ENCODE measurements at regions not wholly inside any gene's neighbourhood (a gene's known extent, or its start where the extent isn't known, plus 50 kb on each side); places are given as distances from the start of the nearest gene placed in this dataset.

DNA sequence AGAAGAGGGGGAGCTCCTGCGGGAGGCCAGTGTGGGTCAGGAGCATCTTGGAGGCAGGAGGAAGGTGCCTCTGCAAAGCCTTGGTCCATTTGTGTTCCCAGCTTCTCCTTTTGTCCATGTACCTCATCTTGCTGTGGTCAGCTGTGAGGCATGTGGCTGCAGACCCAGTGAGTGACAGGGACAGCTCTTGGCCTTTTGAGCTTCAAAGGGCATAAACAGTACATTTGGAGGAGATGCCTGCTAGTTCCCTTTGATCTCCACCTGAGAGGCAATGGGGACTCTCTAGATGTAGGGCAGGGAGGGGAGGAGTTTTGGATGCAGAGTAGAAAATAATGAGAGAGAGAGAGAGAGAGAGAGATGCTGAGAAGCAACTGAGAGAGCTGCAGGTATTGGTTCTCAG, 270.0 kb downstream of the TLE3 start:
- no peak for TF ChIP-seq POLR2A (IDR thresholded peaks at IDR 0.05)
- TF ChIP-seq, protein P1, sequence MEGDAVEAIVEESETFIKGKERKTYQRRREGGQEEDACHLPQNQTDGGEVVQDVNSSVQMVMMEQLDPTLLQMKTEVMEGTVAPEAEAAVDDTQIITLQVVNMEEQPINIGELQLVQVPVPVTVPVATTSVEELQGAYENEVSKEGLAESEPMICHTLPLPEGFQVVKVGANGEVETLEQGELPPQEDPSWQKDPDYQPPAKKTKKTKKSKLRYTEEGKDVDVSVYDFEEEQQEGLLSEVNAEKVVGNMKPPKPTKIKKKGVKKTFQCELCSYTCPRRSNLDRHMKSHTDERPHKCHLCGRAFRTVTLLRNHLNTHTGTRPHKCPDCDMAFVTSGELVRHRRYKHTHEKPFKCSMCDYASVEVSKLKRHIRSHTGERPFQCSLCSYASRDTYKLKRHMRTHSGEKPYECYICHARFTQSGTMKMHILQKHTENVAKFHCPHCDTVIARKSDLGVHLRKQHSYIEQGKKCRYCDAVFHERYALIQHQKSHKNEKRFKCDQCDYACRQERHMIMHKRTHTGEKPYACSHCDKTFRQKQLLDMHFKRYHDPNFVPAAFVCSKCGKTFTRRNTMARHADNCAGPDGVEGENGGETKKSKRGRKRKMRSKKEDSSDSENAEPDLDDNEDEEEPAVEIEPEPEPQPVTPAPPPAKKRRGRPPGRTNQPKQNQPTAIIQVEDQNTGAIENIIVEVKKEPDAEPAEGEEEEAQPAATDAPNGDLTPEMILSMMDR (IDR thresholded peaks at IDR 0.05), result no peak
- no peak for TF ChIP-seq EP300 (IDR thresholded peaks at IDR 0.05)
- TF ChIP-seq POLR2AphosphoS5 (IDR thresholded peaks at IDR 0.05), result no peak

Data from gastroesophageal sphincter (tissue), 3 donors.